Gastroesophageal sphincter (tissue), 4 donors: ENCODE measurements at regions not wholly inside any gene's neighbourhood (a gene's known extent, or its start where the extent isn't known, plus 50 kb on each side); places are given as distances from the start of the nearest gene placed in this dataset.

Experiments used
- ATAC-seq: fragments of 150-250 bp; one replicate; pipeline ENCODE4 v1.9.1; 2016; ENCODE audit warnings: mild to moderate bottlenecking, moderate library complexity
- H3K27ac ChIP-seq, 4 donors: fragments of 200-600 bp; sonication (generic) in 3 of 4; 1 replicate in 3 of 4; 2 replicates in 1 of 4; pipeline ENCODE4 v1.5.1; 2016 to 2019
- H3K27me3 ChIP-seq: fragments of 200-600 bp; sonication (generic); one replicate; pipeline ENCODE4 v1.5.1; 2019
- H3K36me3 ChIP-seq, 2 donors: fragments of 200-600 bp; sonication (generic); one replicate each; pipeline ENCODE4 v1.5.1; 2019; ENCODE audit warnings: control low read depth in 1 of 2
- H3K4me1 ChIP-seq, 3 donors: fragments of 200-600 bp; sonication (generic); 1 replicate in 2 of 3; 2 replicates in 1 of 3; pipeline ENCODE4 v1.5.1; 2016 to 2019; ENCODE audit warnings: control low read depth in 2 of 3
- H3K4me3 ChIP-seq, 2 donors: fragments of 200-600 bp; sonication (generic); one replicate each; pipeline ENCODE4 v1.5.1; 2019; ENCODE audit warnings: mild to moderate bottlenecking in 1 of 2, moderate library complexity in 1 of 2
- H3K9me3 ChIP-seq, 3 donors: fragments of 200-600 bp; sonication (generic); one replicate each; pipeline ENCODE4 v1.5.1; 2017 to 2019; ENCODE audit warnings: control low read depth in 2 of 3
- EP300 ChIP-seq: sonication (generic); formaldehyde crosslinking; IDR thresholded peaks from one replicate; pipeline ENCODE4 v1.6.1; 2017; ENCODE audit warnings: antibody characterized with exemption, mild to moderate bottlenecking
- POLR2A ChIP-seq, 2 donors: fragments of 450-650 bp; IDR thresholded peaks; one replicate each; pipeline ENCODE4 v1.6.1; 2017; ENCODE audit warnings: antibody characterized with exemption in 2 of 2, mild to moderate bottlenecking in 2 of 2, moderate library complexity in 1 of 2
- POLR2AphosphoS5 ChIP-seq: sonication (generic); formaldehyde crosslinking; IDR thresholded peaks from one replicate; pipeline ENCODE4 v1.6.1; 2017; ENCODE audit warnings: antibody characterized with exemption
- WGBS, 2 donors: methylation state at CpG; one replicate each; pipeline ENCODE4 v1.1.5; 2018; ENCODE audit warnings: low coverage in 1 of 2; 5-methylcytosine and 5-hydroxymethylcytosine counted together
- TF ChIP-seq, protein P1 (sequence below), 4 experiments: fragments of 200-600 bp in 2 of 4; fragments of 450-650 bp in 2 of 4; sonication (generic) in 1 of 4; IDR thresholded peaks; one replicate each; pipeline ENCODE4 v1.5.1; 2017 to 2019; ENCODE audit warnings: antibody characterized with exemption in 4 of 4, mild to moderate bottlenecking in 2 of 4, moderate library complexity in 2 of 4

DNA sequence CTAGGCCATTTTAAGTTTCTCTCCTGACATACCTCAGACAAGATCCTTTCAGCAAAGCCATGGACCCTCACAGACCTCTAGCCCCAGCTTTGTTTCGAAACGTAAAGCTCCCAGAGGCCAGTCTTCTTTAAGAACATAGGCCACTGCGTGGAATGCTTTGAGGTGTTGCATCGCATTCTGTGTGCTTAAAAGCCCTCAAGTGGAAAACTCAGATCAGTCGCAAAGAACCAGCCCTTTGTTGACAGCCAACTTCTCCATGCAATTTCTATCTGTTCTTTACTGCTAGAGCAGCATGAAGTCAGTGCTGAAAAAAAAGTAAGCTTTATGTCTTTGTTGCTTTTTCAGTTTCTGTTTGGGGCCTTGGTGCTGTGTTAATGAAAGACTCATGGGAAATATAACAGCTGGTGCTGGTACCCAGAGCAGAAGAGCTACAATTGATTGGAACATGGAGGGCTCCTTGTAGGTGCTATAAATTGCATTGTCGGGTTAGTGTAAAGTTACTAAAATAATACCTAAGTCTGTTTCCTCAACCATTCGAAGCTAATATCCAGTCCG, 142.6 kb downstream of the MAP3K7 start:
- Histone ChIP-seq H3K4me3 (no peak overlapping the region), H3K27ac (no peak overlapping the region), H3K36me3 (no peaks in the 10 kb centered on the region), H3K9me3 (no peaks in the 10 kb centered on the region), H3K4me1 (no peaks in the 10 kb centered on the region), H3K27me3 (peaks cover 7% of the 10 kb centered on the region)
- no peak for ATAC-seq
- 76 to 77% methylated on average over 7 to 8 of the region's 8 CpGs for WGBS, 2 donors
- TF ChIP-seq EP300 (no peak), POLR2AphosphoS5 (no peak), POLR2A (IDR thresholded peaks at IDR 0.05) (no peak)
- TF ChIP-seq, protein P1, sequence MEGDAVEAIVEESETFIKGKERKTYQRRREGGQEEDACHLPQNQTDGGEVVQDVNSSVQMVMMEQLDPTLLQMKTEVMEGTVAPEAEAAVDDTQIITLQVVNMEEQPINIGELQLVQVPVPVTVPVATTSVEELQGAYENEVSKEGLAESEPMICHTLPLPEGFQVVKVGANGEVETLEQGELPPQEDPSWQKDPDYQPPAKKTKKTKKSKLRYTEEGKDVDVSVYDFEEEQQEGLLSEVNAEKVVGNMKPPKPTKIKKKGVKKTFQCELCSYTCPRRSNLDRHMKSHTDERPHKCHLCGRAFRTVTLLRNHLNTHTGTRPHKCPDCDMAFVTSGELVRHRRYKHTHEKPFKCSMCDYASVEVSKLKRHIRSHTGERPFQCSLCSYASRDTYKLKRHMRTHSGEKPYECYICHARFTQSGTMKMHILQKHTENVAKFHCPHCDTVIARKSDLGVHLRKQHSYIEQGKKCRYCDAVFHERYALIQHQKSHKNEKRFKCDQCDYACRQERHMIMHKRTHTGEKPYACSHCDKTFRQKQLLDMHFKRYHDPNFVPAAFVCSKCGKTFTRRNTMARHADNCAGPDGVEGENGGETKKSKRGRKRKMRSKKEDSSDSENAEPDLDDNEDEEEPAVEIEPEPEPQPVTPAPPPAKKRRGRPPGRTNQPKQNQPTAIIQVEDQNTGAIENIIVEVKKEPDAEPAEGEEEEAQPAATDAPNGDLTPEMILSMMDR (IDR thresholded peaks at IDR 0.05), result no peak

- ATAC-seq, result no peak
- Histone ChIP-seq H3K27me3 (peaks cover 7% of the 10 kb centered on the region), H3K36me3 (no peaks in the 10 kb centered on the region), H3K27ac (no peak overlapping the region), H3K4me1 (no peaks in the 10 kb centered on the region), H3K9me3 (no peaks in the 10 kb centered on the region), H3K4me3 (no peak overlapping the region)
- WGBS, 2 donors, result 50 to 57% methylated on average over 1 of the region's 1 CpG
- TF ChIP-seq POLR2AphosphoS5 (no peak), EP300 (no peak), POLR2A (IDR thresholded peaks at IDR 0.05) (no peak)
- TF ChIP-seq, protein P1 (IDR thresholded peaks at IDR 0.05), result no peak
Observed at GRCh38 chr6:90442366-90442765, 144.5 kb downstream of the MAP3K7 start.

- TF ChIP-seq EP300 (no peak), POLR2A (IDR thresholded peaks at IDR 0.05) (no peak), POLR2AphosphoS5 (no peak)
- TF ChIP-seq, protein P1 (IDR thresholded peaks at IDR 0.05), result no peak
- Histone ChIP-seq H3K4me1 (no peaks in the 10 kb centered on the region), H3K36me3 (no peaks in the 10 kb centered on the region), H3K27me3 (peaks cover 7% of the 10 kb centered on the region), H3K9me3 (no peaks in the 10 kb centered on the region), H3K27ac (no peak overlapping the region), H3K4me3 (no peak overlapping the region)
- no peak for ATAC-seq
- 86 to 90% methylated on average over 5 to 6 of the region's 8 CpGs for WGBS, 2 donors
Observed at GRCh38 chr6:90440586-90441283, 144.1 kb upstream of the BACH2 start.

DNA sequence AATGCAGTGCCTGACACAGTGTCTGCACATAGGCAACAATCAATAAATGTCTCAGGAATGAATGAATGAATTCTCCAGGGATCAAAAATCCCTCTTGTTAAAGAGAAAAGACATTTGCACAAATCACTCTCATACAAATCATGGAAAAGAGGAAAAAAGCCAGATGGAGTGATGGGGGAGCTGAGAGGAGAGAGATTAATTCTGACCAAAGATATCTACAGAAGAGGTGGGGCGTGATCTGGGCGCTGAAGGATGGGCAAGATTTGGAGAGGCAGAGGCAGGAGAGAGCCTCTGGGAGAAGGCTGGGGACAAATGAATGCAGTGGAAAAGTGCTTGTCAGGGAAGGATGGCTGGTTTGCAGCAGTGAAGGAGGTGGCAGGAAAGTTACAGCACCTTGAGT, 142.9 kb upstream of the BACH2 start:
- TF ChIP-seq POLR2A (IDR thresholded peaks at IDR 0.05) (no peak), POLR2AphosphoS5 (no peak), EP300 (no peak)
- TF ChIP-seq, protein P1 (IDR thresholded peaks at IDR 0.05), result no peak
- Histone ChIP-seq H3K4me3 (no peak overlapping the region), H3K9me3 (no peaks in the 10 kb centered on the region), H3K27me3 (peaks cover 7% of the 10 kb centered on the region), H3K36me3 (no peaks in the 10 kb centered on the region), H3K27ac (no peak overlapping the region), H3K4me1 (no peaks in the 10 kb centered on the region)
- ATAC-seq, result no peak
- WGBS, 2 donors, result 88 to 100% methylated on average over 2 of the region's 2 CpGs

GRCh38 chr6:90436403-90436802, 139.8 kb upstream of the BACH2 start:
- H3K36me3 ChIP-seq, result no peaks in the 10 kb centered on the region
- WGBS, 2 donors, result 57 to 100% methylated on average over 1 of the region's 1 CpG
- no peak overlapping the region for H3K27ac ChIP-seq
- H3K4me3 ChIP-seq, result no peak overlapping the region
- H3K27me3 ChIP-seq, result no peaks in the 10 kb centered on the region
- TF ChIP-seq EP300 (no peak), POLR2AphosphoS5 (no peak), POLR2A (IDR thresholded peaks at IDR 0.05) (no peak)
- TF ChIP-seq, protein P1 (IDR thresholded peaks at IDR 0.05), result no peak
- H3K4me1 ChIP-seq, result no peaks in the 10 kb centered on the region
- no peak for ATAC-seq
- H3K9me3 ChIP-seq, result no peaks in the 10 kb centered on the region
